Hepatocyte (in vitro differentiated cells): ENCODE measurements at regions not wholly inside any gene's neighbourhood (a gene's known extent, or its start where the extent isn't known, plus 50 kb on each side); places are given as distances from the start of the nearest gene placed in this dataset.

Source experiments
- DNase-seq: peaks from one replicate; pipeline ENCODE4 v3.0.0-alpha.2; 2016; ENCODE audit warnings: low spot score
- H2AFZ ChIP-seq: fragments of 200-600 bp; sonication (generic); 2 replicates; pipeline ENCODE4 v1.6.0; 2016; ENCODE audit warnings: antibody characterized with exemption, mild to moderate bottlenecking
- H3K27ac ChIP-seq: fragments of 200-600 bp; sonication (generic); 2 replicates; pipeline ENCODE4 v1.5.1; 2016; ENCODE audit warnings: mild to moderate bottlenecking
- H3K27me3 ChIP-seq: fragments of 200-600 bp; sonication (generic); 2 replicates; pipeline ENCODE4 v1.6.1; 2016
- H3K36me3 ChIP-seq: fragments of 200-600 bp; sonication (generic); replicated peaks from 2 replicates; pipeline ENCODE4 v1.5.1; 2016; ENCODE audit warnings: low read depth; ENCODE audit not compliant: insufficient read depth
- H3K4me1 ChIP-seq: fragments of 200-600 bp; sonication (generic); 2 replicates; pipeline ENCODE4 v1.5.1; 2016; ENCODE audit warnings: mild to moderate bottlenecking, moderate library complexity; ENCODE audit not compliant: insufficient read depth
- H3K4me2 ChIP-seq: fragments of 200-600 bp; sonication (generic); 2 replicates; pipeline ENCODE4 v1.6.0; 2016
- H3K4me3 ChIP-seq: fragments of 200-600 bp; sonication (generic); 2 replicates; pipeline ENCODE4 v1.5.1; 2016; ENCODE audit warnings: mild to moderate bottlenecking
- H3K79me2 ChIP-seq: fragments of 200-600 bp; sonication (generic); 2 replicates; pipeline ENCODE4 v1.6.0; 2017; ENCODE audit warnings: mild to moderate bottlenecking
- H3K9me2 ChIP-seq: fragments of 200-600 bp; sonication (generic); replicated peaks from 2 replicates; pipeline ENCODE4 v1.6.0; 2017; ENCODE audit warnings: mild to moderate bottlenecking; ENCODE audit not compliant: insufficient read depth
- H3K9me3 ChIP-seq: fragments of 200-600 bp; sonication (generic); 2 replicates; pipeline ENCODE4 v1.5.1; 2016; ENCODE audit warnings: low read depth, mild to moderate bottlenecking
- H4K20me1 ChIP-seq: fragments of 200-600 bp; sonication (generic); 2 replicates; pipeline ENCODE4 v1.6.0; 2016; ENCODE audit warnings: mild to moderate bottlenecking; ENCODE audit not compliant: insufficient read depth, poor library complexity, severe bottlenecking
- EZH2 ChIP-seq: fragments of 200-600 bp; sonication (generic); IDR thresholded peaks from 2 replicates; pipeline ENCODE4 v1.6.1; 2016; ENCODE audit warnings: antibody characterized with exemption, mild to moderate bottlenecking, borderline replicate concordance
- EZH2phosphoT487 ChIP-seq: fragments of 200-600 bp; sonication (generic); IDR thresholded peaks from one replicate; pipeline ENCODE4 v1.6.1; 2018; ENCODE audit warnings: antibody characterized with exemption, mild to moderate bottlenecking, low read depth, moderate library complexity; ENCODE audit not compliant: unreplicated experiment, severe bottlenecking
- WGBS: methylation state at CpG from one replicate; pipeline ENCODE4 v1.1.6; 2016; ENCODE audit warnings: low lambda C conversion rate; ENCODE audit errors: missing lambda C conversion rate; 5-methylcytosine and 5-hydroxymethylcytosine counted together
- TF ChIP-seq, protein P1 (sequence below): fragments of 200-600 bp; sonication (generic); IDR thresholded peaks from 2 replicates; pipeline ENCODE4 v1.5.1; 2016; ENCODE audit warnings: antibody characterized with exemption, mild to moderate bottlenecking; ENCODE audit not compliant: poor library complexity

DNA sequence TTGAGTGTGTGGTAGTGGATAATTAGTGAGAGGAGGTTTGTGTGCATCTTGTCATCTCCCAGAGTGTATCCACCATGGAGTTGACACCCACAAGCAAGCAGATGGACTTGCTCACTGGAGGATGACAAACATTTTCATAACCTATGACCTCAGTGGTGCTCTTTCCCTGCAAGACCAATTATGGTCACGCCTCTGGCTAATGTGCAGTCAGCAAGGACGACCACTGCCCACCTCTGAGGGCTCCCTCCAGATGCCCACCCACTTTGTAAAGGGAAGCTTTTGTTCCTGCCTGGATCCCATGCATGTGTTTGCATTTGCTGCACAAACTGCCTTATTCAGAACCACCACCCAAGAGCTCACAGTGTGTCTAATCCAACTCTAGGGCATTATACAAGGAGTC is 982.8 kb downstream of the TMEM121 start:
- Histone ChIP-seq H3K27me3 (no peaks in the 10 kb centered on the region), H3K36me3 (no peaks in the 10 kb centered on the region), H3K9me3 (no peaks in the 10 kb centered on the region), H3K4me3 (no peak overlapping the region), H3K4me1 (no peaks in the 10 kb centered on the region), H3K4me2 (no peak overlapping the region), H3K9me2 (no peaks in the 10 kb centered on the region), H3K79me2 (no peaks in the 10 kb centered on the region), H3K27ac (no peak overlapping the region), H2AFZ (no peak overlapping the region), H4K20me1 (no peaks in the 10 kb centered on the region)
- DNase-seq: no peak
- WGBS: 36% methylated on average over 2 of the region's 2 CpGs
- TF ChIP-seq EZH2 (no peak), EZH2phosphoT487 (no peak)
- TF ChIP-seq, protein P1, sequence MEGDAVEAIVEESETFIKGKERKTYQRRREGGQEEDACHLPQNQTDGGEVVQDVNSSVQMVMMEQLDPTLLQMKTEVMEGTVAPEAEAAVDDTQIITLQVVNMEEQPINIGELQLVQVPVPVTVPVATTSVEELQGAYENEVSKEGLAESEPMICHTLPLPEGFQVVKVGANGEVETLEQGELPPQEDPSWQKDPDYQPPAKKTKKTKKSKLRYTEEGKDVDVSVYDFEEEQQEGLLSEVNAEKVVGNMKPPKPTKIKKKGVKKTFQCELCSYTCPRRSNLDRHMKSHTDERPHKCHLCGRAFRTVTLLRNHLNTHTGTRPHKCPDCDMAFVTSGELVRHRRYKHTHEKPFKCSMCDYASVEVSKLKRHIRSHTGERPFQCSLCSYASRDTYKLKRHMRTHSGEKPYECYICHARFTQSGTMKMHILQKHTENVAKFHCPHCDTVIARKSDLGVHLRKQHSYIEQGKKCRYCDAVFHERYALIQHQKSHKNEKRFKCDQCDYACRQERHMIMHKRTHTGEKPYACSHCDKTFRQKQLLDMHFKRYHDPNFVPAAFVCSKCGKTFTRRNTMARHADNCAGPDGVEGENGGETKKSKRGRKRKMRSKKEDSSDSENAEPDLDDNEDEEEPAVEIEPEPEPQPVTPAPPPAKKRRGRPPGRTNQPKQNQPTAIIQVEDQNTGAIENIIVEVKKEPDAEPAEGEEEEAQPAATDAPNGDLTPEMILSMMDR: no peak

DNA sequence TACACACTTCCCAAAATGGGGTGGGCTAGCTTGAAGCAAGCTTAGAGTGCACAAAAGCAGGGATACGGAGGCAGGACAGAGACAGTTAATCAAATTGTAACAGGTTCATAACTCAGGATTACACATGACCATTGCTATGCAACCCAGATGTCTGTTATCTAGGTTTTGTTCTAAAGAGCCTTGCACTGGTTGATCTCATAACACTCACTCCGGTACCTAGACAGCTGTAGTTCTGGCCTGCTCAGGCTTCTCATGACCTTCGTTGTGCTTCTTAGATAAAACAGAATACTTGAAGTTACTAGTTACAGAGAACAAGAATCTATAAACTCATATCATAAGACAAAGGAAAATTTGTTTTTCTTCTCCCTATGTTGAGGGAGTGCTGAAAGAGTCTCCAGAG is 983.4 kb downstream of the TMEM121 start:
- no peak for DNase-seq
- Histone ChIP-seq H3K4me2 (no peak overlapping the region), H2AFZ (no peak overlapping the region), H4K20me1 (no peaks in the 10 kb centered on the region), H3K27me3 (no peaks in the 10 kb centered on the region), H3K9me2 (no peaks in the 10 kb centered on the region), H3K27ac (no peak overlapping the region), H3K4me3 (no peak overlapping the region), H3K4me1 (no peaks in the 10 kb centered on the region), H3K36me3 (no peaks in the 10 kb centered on the region), H3K9me3 (no peaks in the 10 kb centered on the region), H3K79me2 (no peaks in the 10 kb centered on the region)
- TF ChIP-seq, protein P1: no peak
- no peak for TF ChIP-seq EZH2phosphoT487
- TF ChIP-seq EZH2: no peak
- 56% methylated on average over 3 of the region's 3 CpGs for WGBS

DNA sequence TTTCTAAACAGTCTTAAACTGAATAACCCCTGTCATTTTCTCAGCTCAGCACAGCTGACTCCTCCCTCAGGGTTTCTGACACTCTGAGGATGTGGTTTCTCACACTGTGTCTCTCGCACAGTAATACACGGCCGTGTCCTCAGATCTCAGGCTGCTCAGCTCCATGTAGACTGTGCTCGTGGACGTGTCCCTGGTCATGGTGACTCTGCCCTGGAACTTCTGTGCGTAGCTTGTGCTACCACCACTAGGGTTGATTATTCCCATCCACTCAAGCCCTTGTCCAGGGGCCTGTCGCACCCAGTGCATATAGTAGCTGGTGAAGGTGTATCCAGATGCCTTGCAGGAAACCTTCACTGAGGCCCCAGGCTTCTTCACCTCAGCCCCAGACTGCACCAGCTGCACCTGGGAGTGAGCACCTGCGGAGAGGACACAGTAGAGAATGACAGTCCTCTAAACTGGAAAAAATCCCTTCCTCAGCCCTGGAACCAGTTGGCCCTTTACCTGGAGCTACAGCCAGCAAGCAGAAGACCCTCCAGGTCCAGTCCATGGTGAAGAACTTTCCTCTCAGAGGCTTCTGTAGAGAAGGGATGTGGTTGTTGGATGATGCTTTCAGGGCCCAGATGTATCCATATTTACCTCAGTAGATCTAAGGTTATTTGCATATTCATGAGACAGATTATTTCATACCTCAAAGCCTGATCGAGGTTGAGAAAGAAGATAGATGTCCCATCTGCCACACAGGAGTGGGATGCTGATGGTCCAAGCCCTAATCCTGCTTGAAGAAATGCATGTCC is 984.8 kb downstream of the TMEM121 start:
- Histone ChIP-seq H3K9me3 (no peaks in the 10 kb centered on the region), H3K79me2 (no peaks in the 10 kb centered on the region), H3K4me1 (no peaks in the 10 kb centered on the region), H4K20me1 (no peaks in the 10 kb centered on the region), H3K4me3 (no peak overlapping the region), H3K27me3 (no peaks in the 10 kb centered on the region), H3K27ac (no peak overlapping the region), H3K9me2 (no peaks in the 10 kb centered on the region), H3K4me2 (no peak overlapping the region), H3K36me3 (no peaks in the 10 kb centered on the region), H2AFZ (no peak overlapping the region)
- TF ChIP-seq EZH2phosphoT487 (no peak), EZH2 (no peak)
- TF ChIP-seq, protein P1: no peak
- DNase-seq: no peak
- 66% methylated on average over 9 of the region's 9 CpGs for WGBS
